Endothelial cell of umbilical vein (primary cell): ENCODE measurements at regions not wholly inside any gene's neighbourhood (a gene's known extent, or its start where the extent isn't known, plus 50 kb on each side); places are given as distances from the start of the nearest gene placed in this dataset.

ENCODE experiments used
- BruUV-seq: library from RNA; stranded (reverse); fragments of 400-500 nt; replicated peaks from 2 replicates; lab custom pipeline; 2021; lab: Mats Ljungman, UMichigan
- CTCF ChIA-PET: fragments of 300-600, 350-600 bp; sonication (Branson Sonifier 250); formaldehyde crosslinking; loops from one replicate; lab custom pipeline; 2021; ENCODE audit warnings: antibody characterized with exemption, inconsistent platforms; lab: Charles Lee
- POLR2A ChIA-PET: fragments of 300-600, 350-600 bp; sonication (Branson Sonifier 250); formaldehyde crosslinking; loops from one replicate; lab custom pipeline; 2021; ENCODE audit warnings: antibody characterized with exemption, inconsistent platforms; lab: Charles Lee
- DNase-seq: peaks from one replicate; pipeline ENCODE4 v3.0.0-alpha.2; 2011; ENCODE audit warnings: low read depth, low spot score
- FAIRE-seq: peaks from 2 replicates; lab custom pipeline; 2011; peaks lifted over from hg19 to GRCh38; lab: Jason Lieb, UNC
- H2AFZ ChIP-seq: 2 replicates; pipeline ENCODE4 v1.6.0; 2012; ENCODE audit warnings: low read depth, low read length, control low read depth, inconsistent platforms
- H3K27ac ChIP-seq: 2 replicates; pipeline ENCODE4 v1.5.1; 2011; ENCODE audit warnings: low read depth, mild to moderate bottlenecking, control low read depth, low read length, moderate library complexity; ENCODE audit not compliant: insufficient read depth
- H3K27me3 ChIP-seq, 2 experiments: 2 replicates each; pipeline versions ENCODE4 v1.6.0 to v1.6.1; 2011; ENCODE audit warnings: low read length in 2 of 2, mixed read lengths in 1 of 2; ENCODE audit not compliant: control insufficient read depth in 2 of 2, insufficient read depth in 2 of 2
- H3K36me3 ChIP-seq, 2 experiments: 2 replicates in 1 of 2; 3 replicates in 1 of 2; pipeline ENCODE4 v1.5.1; 2011; ENCODE audit warnings: low read length in 2 of 2, mild to moderate bottlenecking in 1 of 2, moderate library complexity in 1 of 2; ENCODE audit not compliant: control insufficient read depth in 2 of 2, insufficient read depth in 2 of 2; ENCODE audit errors: extremely low read depth in 1 of 2
- H3K4me1 ChIP-seq: 3 replicates; pipeline ENCODE4 v1.5.1; 2011; ENCODE audit warnings: mild to moderate bottlenecking, low read length; ENCODE audit not compliant: control insufficient read depth, insufficient read depth; ENCODE audit errors: extremely low read depth
- H3K4me2 ChIP-seq: 2 replicates; pipeline ENCODE4 v1.6.1; 2011; ENCODE audit warnings: low read length, control low read depth, mixed read lengths; ENCODE audit not compliant: insufficient read depth
- H3K4me3 ChIP-seq, 3 experiments: fragments of 200-600 bp in 1 of 3; sonication (generic), shearing (Covaris generic) in 1 of 3; replicated peaks in 1 of 3; 2 replicates each; pipeline ENCODE4 v1.5.1; 2011 to 2016; ENCODE audit warnings: control low read depth in 3 of 3, low read length in 3 of 3, mild to moderate bottlenecking in 2 of 3, inconsistent platforms in 1 of 3, low read depth in 1 of 3, moderate library complexity in 1 of 3; ENCODE audit not compliant: insufficient read depth in 1 of 3
- H3K79me2 ChIP-seq: 2 replicates; pipeline ENCODE4 v1.6.0; 2012; ENCODE audit warnings: low read length, inconsistent platforms; ENCODE audit not compliant: control insufficient read depth, insufficient read depth
- H3K9ac ChIP-seq: replicated peaks from 2 replicates; pipeline ENCODE3; 2011; ENCODE audit warnings: low read length, control low read depth; ENCODE audit not compliant: insufficient read depth; ENCODE audit errors: extremely low read depth
- H3K9me1 ChIP-seq: replicated peaks from 3 replicates; pipeline ENCODE4 v1.6.0; 2011; ENCODE audit warnings: mild to moderate bottlenecking, low read length; ENCODE audit not compliant: control insufficient read depth, insufficient read depth; ENCODE audit errors: extremely low read depth
- H3K9me3 ChIP-seq: replicated peaks from 2 replicates; pipeline ENCODE4 v1.5.1; 2012; ENCODE audit warnings: low read length, inconsistent platforms; ENCODE audit not compliant: control insufficient read depth, insufficient read depth
- H4K20me1 ChIP-seq: replicated peaks from 2 replicates; pipeline ENCODE3; 2011; ENCODE audit warnings: mild to moderate bottlenecking, low read length; ENCODE audit not compliant: control insufficient read depth, insufficient read depth; ENCODE audit errors: extremely low read depth
- EZH2 ChIP-seq: IDR thresholded peaks from 2 replicates; pipeline ENCODE4 v1.6.1; 2012; ENCODE audit warnings: borderline replicate concordance, low read depth, mild to moderate bottlenecking, moderate library complexity, low read length, inconsistent platforms; ENCODE audit not compliant: severe bottlenecking
- FOS ChIP-seq: IDR thresholded peaks from 2 replicates; pipeline ENCODE4 v1.6.1; 2011; ENCODE audit warnings: mild to moderate bottlenecking, low read length, moderate library complexity, borderline replicate concordance; ENCODE audit not compliant: insufficient read depth
- GATA2 ChIP-seq: IDR thresholded peaks from 2 replicates; pipeline ENCODE4 v1.7.0; 2011; ENCODE audit warnings: low read depth, mild to moderate bottlenecking, moderate library complexity, mixed read lengths, low read length; ENCODE audit not compliant: insufficient read length, insufficient read depth
- JUN ChIP-seq: IDR thresholded peaks from 2 replicates; pipeline ENCODE4 v1.6.1; 2011; ENCODE audit warnings: borderline replicate concordance, low read depth; ENCODE audit not compliant: insufficient read length, insufficient read depth
- MYC ChIP-seq: IDR thresholded peaks from one replicate; pipeline ENCODE4 v1.6.1; 2011; ENCODE audit warnings: mild to moderate bottlenecking, low read depth, low read length
- POLR2A ChIP-seq: IDR thresholded peaks from 2 replicates; pipeline ENCODE4 v1.6.1; 2012; ENCODE audit warnings: low read depth, mild to moderate bottlenecking, control low read depth, low read length
- POLR2AphosphoS5 ChIP-seq: IDR thresholded peaks from 2 replicates; pipeline ENCODE4 v1.6.1; 2012; ENCODE audit warnings: low read depth, mild to moderate bottlenecking, control low read depth, low read length, moderate library complexity; ENCODE audit not compliant: insufficient read depth
- dilution Hi-C: fragments of 300-500 bp; cut with MboI; formaldehyde crosslinking; loops from one replicate; pipeline ENCODE4 v1.15.0; 2019; ENCODE audit warnings: low sequenced_read_pairs; ENCODE audit not compliant: extremely low pct_ligation_motif_present
- intact Hi-C: fragments of 100-400 bp; cut with micrococcal nuclease; formaldehyde crosslinking; loops from one replicate; pipeline ENCODE4 v1.10.0; 2022
- TF ChIP-seq, protein P1 (sequence below), 2 donors: IDR thresholded peaks; 1 replicate in 1 of 2; 2 replicates in 1 of 2; pipeline ENCODE4 v1.5.1; 2011; ENCODE audit warnings: low read length in 2 of 2, mild to moderate bottlenecking in 2 of 2, moderate library complexity in 2 of 2, control low read depth in 1 of 2, inconsistent platforms in 1 of 2, low read depth in 1 of 2; ENCODE audit not compliant: insufficient read depth in 1 of 2; ENCODE audit errors: extremely low read depth in 1 of 2
- TF ChIP-seq, protein P2 (sequence below): IDR thresholded peaks from 2 replicates; pipeline ENCODE4 v1.6.1; 2011; ENCODE audit not compliant: insufficient read depth, insufficient read length

DNA sequence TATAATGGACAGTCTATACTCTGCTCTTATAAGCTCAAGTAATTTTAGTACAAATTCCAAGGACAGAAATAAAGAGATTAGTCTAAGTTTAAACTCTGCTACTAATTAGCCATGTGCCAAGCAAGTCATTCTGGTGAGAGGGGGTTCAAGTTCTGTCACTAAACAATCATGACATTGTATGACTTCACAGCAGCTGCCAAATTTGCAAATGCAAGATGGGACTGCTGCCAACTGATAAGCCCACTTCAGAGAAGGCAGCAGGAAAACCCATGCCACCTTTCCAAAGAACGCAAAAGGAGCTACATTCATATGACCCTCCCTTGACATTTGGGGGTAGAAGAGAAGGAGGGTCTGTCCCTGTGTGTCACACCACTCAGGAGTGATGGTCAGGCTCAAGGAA is 60.7 kb upstream of the RFXAP start:
- DNase-seq (no peak), FAIRE-seq (no peak)
- TF ChIP-seq, protein P1, sequence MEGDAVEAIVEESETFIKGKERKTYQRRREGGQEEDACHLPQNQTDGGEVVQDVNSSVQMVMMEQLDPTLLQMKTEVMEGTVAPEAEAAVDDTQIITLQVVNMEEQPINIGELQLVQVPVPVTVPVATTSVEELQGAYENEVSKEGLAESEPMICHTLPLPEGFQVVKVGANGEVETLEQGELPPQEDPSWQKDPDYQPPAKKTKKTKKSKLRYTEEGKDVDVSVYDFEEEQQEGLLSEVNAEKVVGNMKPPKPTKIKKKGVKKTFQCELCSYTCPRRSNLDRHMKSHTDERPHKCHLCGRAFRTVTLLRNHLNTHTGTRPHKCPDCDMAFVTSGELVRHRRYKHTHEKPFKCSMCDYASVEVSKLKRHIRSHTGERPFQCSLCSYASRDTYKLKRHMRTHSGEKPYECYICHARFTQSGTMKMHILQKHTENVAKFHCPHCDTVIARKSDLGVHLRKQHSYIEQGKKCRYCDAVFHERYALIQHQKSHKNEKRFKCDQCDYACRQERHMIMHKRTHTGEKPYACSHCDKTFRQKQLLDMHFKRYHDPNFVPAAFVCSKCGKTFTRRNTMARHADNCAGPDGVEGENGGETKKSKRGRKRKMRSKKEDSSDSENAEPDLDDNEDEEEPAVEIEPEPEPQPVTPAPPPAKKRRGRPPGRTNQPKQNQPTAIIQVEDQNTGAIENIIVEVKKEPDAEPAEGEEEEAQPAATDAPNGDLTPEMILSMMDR (IDR thresholded peaks at IDR 0.05; ENCODE audit: extremely low read depth in 1 of 2, insufficient read depth in 1 of 2, low read depth in 1 of 2, low read length in 2 of 2): no peak
- TF ChIP-seq FOS (no peak), EZH2 (no peak), JUN (no peak), MYC (no peak), POLR2AphosphoS5 (no peak), POLR2A (no peak), GATA2 (no peak)
- TF ChIP-seq, protein P2, sequence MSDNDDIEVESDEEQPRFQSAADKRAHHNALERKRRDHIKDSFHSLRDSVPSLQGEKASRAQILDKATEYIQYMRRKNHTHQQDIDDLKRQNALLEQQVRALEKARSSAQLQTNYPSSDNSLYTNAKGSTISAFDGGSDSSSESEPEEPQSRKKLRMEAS: no peak
- H3K79me2 ChIP-seq: no peaks in the 10 kb centered on the region
- H3K27ac ChIP-seq: no peak overlapping the region
- CTCF ChIA-PET: interaction anchor here (1.2 kb wide), 1 partner anchor 22 kb away, joined by 3 read pairs; no protein-coding TSS in a partner anchor
- no TSS peak for BruUV-seq
- dilution Hi-C loops: no loop called here
- no peaks in the 10 kb centered on the region for H4K20me1 ChIP-seq
- no peak overlapping the region for H3K4me3 ChIP-seq
- no peaks in the 10 kb centered on the region for H3K9me3 ChIP-seq
- intact Hi-C loops: loop anchor here (10.0 kb wide), 1 partner anchor 56 kb away; the partner anchor contains the start of gene RFXAP
- H3K27me3 ChIP-seq: peaks cover 0 to 2% of the 10 kb centered on the region in 2 experiments
- H3K36me3 ChIP-seq: no peaks in the 10 kb centered on the region
- H3K4me2 ChIP-seq: no peak overlapping the region
- no peak overlapping the region for H3K9ac ChIP-seq
- POLR2A ChIA-PET: no interaction called here
- no peaks in the 10 kb centered on the region for H3K9me1 ChIP-seq
- no peak overlapping the region for H2AFZ ChIP-seq
- H3K4me1 ChIP-seq: no peaks in the 10 kb centered on the region
